BJ (cell line): ENCODE measurements at regions not wholly inside any gene's neighbourhood (a gene's known extent, or its start where the extent isn't known, plus 50 kb on each side); places are given as distances from the start of the nearest gene placed in this dataset.

Experiments
- CTCF ChIA-PET: fragments of 350-600 bp; formaldehyde crosslinking; extraction: SDS; loops from one replicate; lab custom pipeline; 2021; ENCODE audit warnings: antibody characterized with exemption, inconsistent platforms; lab: Yijun Ruan, JAX
- POLR2A ChIA-PET: fragments of 300-600 bp; sonication (Branson Sonifier 250); formaldehyde crosslinking; extraction: SDS; loops from one replicate; lab custom pipeline; 2021; ENCODE audit warnings: antibody characterized with exemption; lab: Charles Lee
- DNase-seq: peaks from one replicate; pipeline ENCODE4 v3.0.0-alpha.2; 2011; ENCODE audit warnings: low read depth
- H3K27me3 ChIP-seq: 2 replicates; pipeline ENCODE4 v1.6.0; 2011; ENCODE audit warnings: low read length; ENCODE audit not compliant: control insufficient read depth, insufficient read depth
- H3K36me3 ChIP-seq: 2 replicates; pipeline ENCODE4 v1.5.1; 2011; ENCODE audit warnings: low read length; ENCODE audit not compliant: control insufficient read depth, insufficient read depth
- H3K4me3 ChIP-seq: 2 replicates; pipeline ENCODE4 v1.5.1; 2011; ENCODE audit warnings: low read depth, mild to moderate bottlenecking, control low read depth, low read length
- TF ChIP-seq, protein P1 (sequence below): IDR thresholded peaks from 2 replicates; pipeline ENCODE4 v1.5.1; 2011; ENCODE audit warnings: low read depth, mild to moderate bottlenecking, control low read depth, inconsistent platforms, low read length, moderate library complexity; ENCODE audit not compliant: insufficient read depth

DNA sequence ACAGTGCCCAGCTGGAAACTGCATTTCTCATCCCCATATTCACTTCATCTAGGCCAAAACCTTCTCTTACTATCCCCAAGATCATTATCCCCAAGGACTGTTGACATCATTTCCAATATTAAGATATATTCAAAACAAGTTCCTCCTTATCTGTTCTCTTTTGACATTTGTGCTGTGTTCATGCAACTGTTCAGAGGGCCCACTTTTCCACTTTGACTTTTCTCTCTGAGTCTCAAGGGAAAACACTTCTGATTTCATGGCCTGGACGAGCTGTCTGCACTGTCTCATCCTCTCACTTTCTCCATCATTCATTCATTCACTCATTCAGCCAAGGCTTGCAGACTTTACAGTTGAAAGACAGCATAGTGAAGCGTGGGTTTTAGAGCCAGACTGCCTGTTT, 173.7 kb upstream of the DAPK1 start:
- ChIA-PET POLR2A (no interaction called here), CTCF (interaction anchor here (0.6 to 4.9 kb wide), 15 partner anchors 43 to 909 kb away, joined by 3 to 43 read pairs (median 3); partner anchors contain the start of gene GAS1)
- Histone ChIP-seq H3K4me3 (no peak overlapping the region), H3K36me3 (no peaks in the 10 kb centered on the region), H3K27me3 (no peaks in the 10 kb centered on the region)
- no peak for DNase-seq
- TF ChIP-seq, protein P1, sequence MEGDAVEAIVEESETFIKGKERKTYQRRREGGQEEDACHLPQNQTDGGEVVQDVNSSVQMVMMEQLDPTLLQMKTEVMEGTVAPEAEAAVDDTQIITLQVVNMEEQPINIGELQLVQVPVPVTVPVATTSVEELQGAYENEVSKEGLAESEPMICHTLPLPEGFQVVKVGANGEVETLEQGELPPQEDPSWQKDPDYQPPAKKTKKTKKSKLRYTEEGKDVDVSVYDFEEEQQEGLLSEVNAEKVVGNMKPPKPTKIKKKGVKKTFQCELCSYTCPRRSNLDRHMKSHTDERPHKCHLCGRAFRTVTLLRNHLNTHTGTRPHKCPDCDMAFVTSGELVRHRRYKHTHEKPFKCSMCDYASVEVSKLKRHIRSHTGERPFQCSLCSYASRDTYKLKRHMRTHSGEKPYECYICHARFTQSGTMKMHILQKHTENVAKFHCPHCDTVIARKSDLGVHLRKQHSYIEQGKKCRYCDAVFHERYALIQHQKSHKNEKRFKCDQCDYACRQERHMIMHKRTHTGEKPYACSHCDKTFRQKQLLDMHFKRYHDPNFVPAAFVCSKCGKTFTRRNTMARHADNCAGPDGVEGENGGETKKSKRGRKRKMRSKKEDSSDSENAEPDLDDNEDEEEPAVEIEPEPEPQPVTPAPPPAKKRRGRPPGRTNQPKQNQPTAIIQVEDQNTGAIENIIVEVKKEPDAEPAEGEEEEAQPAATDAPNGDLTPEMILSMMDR = no peak

DNA sequence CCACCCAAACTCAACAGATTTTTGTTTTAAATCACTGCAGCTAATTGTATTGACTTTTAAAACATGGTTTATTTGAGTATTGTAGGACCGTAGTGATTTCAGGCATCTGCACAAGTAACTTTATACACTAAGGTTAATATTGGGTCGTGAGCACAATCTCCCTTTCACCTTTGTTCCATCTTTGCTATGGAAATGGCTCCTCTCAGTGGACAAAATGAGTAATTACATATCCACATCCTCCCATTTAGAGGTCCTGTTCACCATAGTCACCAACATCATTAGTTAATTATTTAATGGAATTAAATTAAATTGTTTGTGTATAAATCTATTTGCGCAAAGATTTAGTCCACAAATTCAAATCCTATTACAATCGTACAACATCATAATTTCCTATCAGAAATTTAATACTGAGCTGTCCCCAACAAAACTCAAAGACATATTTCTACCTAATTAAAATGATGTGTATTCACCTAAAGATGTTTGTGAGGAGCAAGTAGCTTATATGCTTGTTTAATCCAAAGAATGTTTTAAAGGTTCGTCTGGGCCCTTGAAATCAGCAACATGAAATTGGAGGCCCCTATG, 173.0 kb upstream of the DAPK1 start:
- no peak overlapping the region for H3K4me3 ChIP-seq
- H3K36me3 ChIP-seq = no peaks in the 10 kb centered on the region
- POLR2A ChIA-PET = no interaction called here
- TF ChIP-seq, protein P1 = peak; percentile 52
- DNase-seq = no peak
- CTCF ChIA-PET = interaction anchor here (0.6 to 4.9 kb wide), 29 partner anchors 13 to 917 kb away, joined by 3 to 43 read pairs (median 3); partner anchors contain the start of gene GAS1
- no peaks in the 10 kb centered on the region for H3K27me3 ChIP-seq

DNA sequence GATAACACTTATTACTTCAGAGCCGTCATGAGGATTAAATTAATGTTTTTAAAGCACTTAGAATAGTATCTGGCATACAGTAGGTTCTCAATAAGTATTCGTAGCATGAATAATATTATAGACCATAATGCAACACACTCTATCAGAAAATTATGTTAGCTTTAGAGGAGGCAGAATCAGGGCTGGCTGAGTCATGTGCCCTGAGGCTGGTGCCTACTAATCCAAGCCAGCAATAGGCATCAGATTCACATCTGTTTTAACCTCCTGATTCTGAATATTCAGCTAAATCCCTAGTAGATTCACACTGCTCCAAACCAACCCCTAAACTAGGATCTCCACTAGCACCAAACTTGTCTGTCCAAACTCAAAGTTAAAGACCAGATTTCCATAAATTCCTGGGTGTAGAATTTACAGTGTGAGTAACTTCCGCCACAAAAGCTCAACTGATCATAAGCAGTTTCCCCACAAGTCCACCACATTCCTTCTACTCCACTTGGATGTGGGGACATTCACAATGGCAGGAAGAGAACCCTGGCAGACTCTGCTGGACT, 170.0 kb upstream of the DAPK1 start:
- Histone ChIP-seq H3K4me3 (no peak overlapping the region), H3K27me3 (no peaks in the 10 kb centered on the region), H3K36me3 (no peaks in the 10 kb centered on the region)
- TF ChIP-seq, protein P1 = no peak
- POLR2A ChIA-PET = no interaction called here
- CTCF ChIA-PET = interaction anchor here (1.0 to 1.2 kb wide), 3 partner anchors 380 to 913 kb away, joined by 3 to 4 read pairs (median 3); partner anchors contain the start of gene GAS1
- no peak for DNase-seq

DNA sequence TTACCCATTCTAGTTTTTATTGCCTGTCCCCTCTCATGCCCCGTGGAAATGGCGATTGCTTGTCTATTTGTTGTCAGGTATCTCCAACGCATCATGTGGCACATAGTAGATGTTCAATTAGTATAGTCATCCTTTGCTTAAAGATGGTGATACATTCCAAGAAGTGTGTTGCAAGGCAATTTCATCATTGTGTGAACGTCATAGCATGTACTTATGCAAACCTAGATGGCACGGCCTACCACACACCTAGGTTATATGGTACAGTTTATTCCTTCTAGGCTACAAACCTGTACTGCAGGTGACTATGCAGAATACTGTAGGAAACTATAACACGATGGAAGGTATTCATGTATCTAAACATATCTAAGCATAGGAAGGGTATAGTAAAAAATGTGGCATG, 163.9 kb upstream of the DAPK1 start:
- TF ChIP-seq, protein P1 = no peak
- no peaks in the 10 kb centered on the region for H3K27me3 ChIP-seq
- DNase-seq = no peak
- CTCF ChIA-PET = no interaction called here
- H3K36me3 ChIP-seq = no peaks in the 10 kb centered on the region
- no peak overlapping the region for H3K4me3 ChIP-seq
- POLR2A ChIA-PET = no interaction called here

DNA sequence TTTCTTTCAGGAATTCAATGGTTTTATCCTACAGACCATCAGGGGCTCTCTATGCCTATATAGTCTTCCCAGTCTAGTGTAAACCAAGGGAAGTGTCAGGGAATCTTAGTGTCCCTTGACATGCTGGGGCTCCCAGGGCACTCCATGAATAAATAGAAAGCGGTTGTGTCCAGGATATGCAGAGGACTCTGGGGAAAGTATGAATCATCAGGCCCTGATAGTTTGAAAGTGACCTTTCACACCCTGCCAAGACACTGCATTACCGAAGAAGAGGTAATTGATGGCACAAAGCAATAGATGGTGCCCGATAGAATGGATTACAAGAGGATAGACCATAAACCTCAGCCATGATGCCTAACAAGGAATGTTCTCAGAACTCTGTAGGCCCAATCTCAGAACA, 163.3 kb upstream of the DAPK1 start:
- TF ChIP-seq, protein P1 = no peak
- CTCF ChIA-PET = interaction anchor here (2.2 kb wide), 1 partner anchor 329 kb away, joined by 17 read pairs; no protein-coding TSS in a partner anchor
- H3K36me3 ChIP-seq = no peaks in the 10 kb centered on the region
- DNase-seq = no peak
- no peaks in the 10 kb centered on the region for H3K27me3 ChIP-seq
- POLR2A ChIA-PET = no interaction called here
- no peak overlapping the region for H3K4me3 ChIP-seq
